Fibroblast of lung (primary cell): ENCODE measurements at regions not wholly inside any gene's neighbourhood (a gene's known extent, or its start where the extent isn't known, plus 50 kb on each side); places are given as distances from the start of the nearest gene placed in this dataset.
A peak's percentile ranks its signal among the peaks of the same experiment; 100 is the strongest.

ENCODE experiments used
- DNase-seq, 2 donors: peaks; one replicate each; pipeline versions ENCODE4 v3.0.0 to v3.0.0-alpha.2; 2010; ENCODE audit warnings: low read depth in 2 of 2
- H2AFZ ChIP-seq: 2 replicates; pipeline ENCODE4 v1.5.1; 2012; ENCODE audit warnings: low read length, control low read depth, inconsistent platforms
- H3K27ac ChIP-seq: 2 replicates; pipeline ENCODE4 v1.5.1; 2011; ENCODE audit warnings: low read length, control low read depth; ENCODE audit not compliant: insufficient read depth
- H3K27me3 ChIP-seq: 2 replicates; pipeline ENCODE4 v1.5.1; 2011; ENCODE audit warnings: mild to moderate bottlenecking, low read length; ENCODE audit not compliant: control insufficient read depth, insufficient read depth
- H3K36me3 ChIP-seq: 2 replicates; pipeline ENCODE4 v1.5.1; 2011; ENCODE audit warnings: low read length; ENCODE audit not compliant: control insufficient read depth, insufficient read depth
- H3K4me1 ChIP-seq: 2 replicates; pipeline ENCODE4 v1.5.1; 2011; ENCODE audit warnings: low read length; ENCODE audit not compliant: control insufficient read depth, insufficient read depth; ENCODE audit errors: extremely low read depth
- H3K4me2 ChIP-seq: 2 replicates; pipeline ENCODE4 v1.5.1; 2011; ENCODE audit warnings: low read length, control low read depth; ENCODE audit not compliant: insufficient read depth; ENCODE audit errors: extremely low read depth
- H3K4me3 ChIP-seq, 4 experiments: fragments of 200-600 bp in 1 of 4; sonication (generic) in 1 of 4; replicated peaks in 1 of 4; 2 replicates each; pipeline ENCODE4 v1.5.1; 2011 to 2016; ENCODE audit warnings: low read length in 4 of 4, low read depth in 3 of 4, mild to moderate bottlenecking in 3 of 4, control low read depth in 2 of 4, inconsistent platforms in 1 of 4, mixed read lengths in 1 of 4; ENCODE audit not compliant: insufficient read depth in 1 of 4; ENCODE audit errors: control extremely low read depth in 1 of 4
- H3K79me2 ChIP-seq: 2 replicates; pipeline ENCODE4 v1.5.1; 2012; ENCODE audit warnings: mild to moderate bottlenecking, low read length, inconsistent platforms; ENCODE audit not compliant: control insufficient read depth, insufficient read depth
- H3K9ac ChIP-seq: 2 replicates; pipeline ENCODE4 v1.5.1; 2011; ENCODE audit warnings: mild to moderate bottlenecking, low read length, control low read depth; ENCODE audit not compliant: insufficient read depth
- H3K9me3 ChIP-seq: 2 replicates; pipeline ENCODE4 v1.5.1; 2012; ENCODE audit warnings: low read depth, low read length; ENCODE audit not compliant: control insufficient read depth, insufficient read depth
- H4K20me1 ChIP-seq: 2 replicates; pipeline ENCODE4 v1.5.1; 2011; ENCODE audit warnings: low read length; ENCODE audit not compliant: control insufficient read depth, insufficient read depth; ENCODE audit errors: extremely low read depth
- EZH2 ChIP-seq: IDR thresholded peaks from 2 replicates; pipeline ENCODE4 v1.5.1; 2012; ENCODE audit warnings: low read length, control low read depth, mild to moderate bottlenecking; ENCODE audit errors: missing control alignments
- TF ChIP-seq, protein P1 (sequence below), 2 donors: IDR thresholded peaks in 1 of 2; conservative IDR thresholded peaks in 1 of 2; 1 replicate in 1 of 2; 2 replicates in 1 of 2; pipeline ENCODE4 v1.5.1; 2011 to 2012; ENCODE audit warnings: low read length in 2 of 2, control low read depth in 1 of 2, inconsistent platforms in 1 of 2, low read depth in 1 of 2, mild to moderate bottlenecking in 1 of 2

DNA sequence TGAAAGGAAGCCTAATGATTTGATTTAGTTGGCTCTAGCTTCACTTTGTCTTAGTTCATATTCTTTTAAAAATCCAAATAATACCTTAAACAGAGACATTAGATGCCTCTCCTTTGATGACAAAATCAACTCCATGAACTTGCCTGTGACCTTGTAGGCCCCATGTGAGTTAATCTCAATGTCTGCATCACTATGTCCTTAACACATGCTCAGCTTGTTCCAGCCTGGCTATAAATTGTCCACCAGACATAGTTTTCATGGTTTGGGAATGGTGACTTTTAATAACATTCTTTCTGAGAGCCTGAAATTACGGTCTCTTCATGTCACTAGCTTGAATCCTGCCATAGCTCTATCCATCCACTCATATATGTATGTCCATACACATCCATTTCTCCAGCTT lies 656.3 kb upstream of the IGFBP3 start:
- Histone ChIP-seq H3K4me2 (no peak overlapping the region), H3K27me3 (no peaks in the 10 kb centered on the region), H4K20me1 (no peaks in the 10 kb centered on the region), H3K79me2 (no peaks in the 10 kb centered on the region), H3K27ac (no peak overlapping the region), H2AFZ (no peak overlapping the region), H3K9ac (no peak overlapping the region), H3K36me3 (no peaks in the 10 kb centered on the region), H3K4me1 (no peaks in the 10 kb centered on the region), H3K9me3 (no peaks in the 10 kb centered on the region), H3K4me3 (no peak overlapping the region)
- DNase-seq = no peak
- TF ChIP-seq, protein P1, sequence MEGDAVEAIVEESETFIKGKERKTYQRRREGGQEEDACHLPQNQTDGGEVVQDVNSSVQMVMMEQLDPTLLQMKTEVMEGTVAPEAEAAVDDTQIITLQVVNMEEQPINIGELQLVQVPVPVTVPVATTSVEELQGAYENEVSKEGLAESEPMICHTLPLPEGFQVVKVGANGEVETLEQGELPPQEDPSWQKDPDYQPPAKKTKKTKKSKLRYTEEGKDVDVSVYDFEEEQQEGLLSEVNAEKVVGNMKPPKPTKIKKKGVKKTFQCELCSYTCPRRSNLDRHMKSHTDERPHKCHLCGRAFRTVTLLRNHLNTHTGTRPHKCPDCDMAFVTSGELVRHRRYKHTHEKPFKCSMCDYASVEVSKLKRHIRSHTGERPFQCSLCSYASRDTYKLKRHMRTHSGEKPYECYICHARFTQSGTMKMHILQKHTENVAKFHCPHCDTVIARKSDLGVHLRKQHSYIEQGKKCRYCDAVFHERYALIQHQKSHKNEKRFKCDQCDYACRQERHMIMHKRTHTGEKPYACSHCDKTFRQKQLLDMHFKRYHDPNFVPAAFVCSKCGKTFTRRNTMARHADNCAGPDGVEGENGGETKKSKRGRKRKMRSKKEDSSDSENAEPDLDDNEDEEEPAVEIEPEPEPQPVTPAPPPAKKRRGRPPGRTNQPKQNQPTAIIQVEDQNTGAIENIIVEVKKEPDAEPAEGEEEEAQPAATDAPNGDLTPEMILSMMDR (conservative IDR thresholded peaks at IDR 0.05 in 1 of 2, IDR thresholded peaks at IDR 0.05 in 1 of 2; ENCODE audit: low read depth in 1 of 2, low read length in 2 of 2) = no peak
- no peak for TF ChIP-seq EZH2

- Histone ChIP-seq H3K27me3 (no peaks in the 10 kb centered on the region), H3K4me2 (no peak overlapping the region), H3K9ac (no peak overlapping the region), H3K9me3 (no peaks in the 10 kb centered on the region), H3K79me2 (no peaks in the 10 kb centered on the region), H3K4me3 (no peak overlapping the region), H2AFZ (no peak overlapping the region), H3K27ac (no peak overlapping the region), H3K4me1 (no peaks in the 10 kb centered on the region), H4K20me1 (no peaks in the 10 kb centered on the region), H3K36me3 (no peaks in the 10 kb centered on the region)
- DNase-seq = peak in 1 of 2 donors; percentile 80
- TF ChIP-seq, protein P1 (conservative IDR thresholded peaks at IDR 0.05 in 1 of 2, IDR thresholded peaks at IDR 0.05 in 1 of 2; ENCODE audit: low read depth in 1 of 2, low read length in 2 of 2) = no peak
- TF ChIP-seq EZH2 = no peak
Observed at GRCh38 chr7:46576950-46577349, 655.9 kb upstream of the IGFBP3 start.

GRCh38 chr7:46572691-46573090 lies 651.6 kb upstream of the IGFBP3 start:
- TF ChIP-seq, protein P1 (conservative IDR thresholded peaks at IDR 0.05 in 1 of 2, IDR thresholded peaks at IDR 0.05 in 1 of 2; ENCODE audit: low read depth in 1 of 2, low read length in 2 of 2) = no peak
- no peak for TF ChIP-seq EZH2
- H3K27ac ChIP-seq = no peak overlapping the region
- no peaks in the 10 kb centered on the region for H3K79me2 ChIP-seq
- H4K20me1 ChIP-seq = no peaks in the 10 kb centered on the region
- no peak overlapping the region for H3K9ac ChIP-seq
- H2AFZ ChIP-seq = no peak overlapping the region
- no peak for DNase-seq
- H3K27me3 ChIP-seq = no peaks in the 10 kb centered on the region
- H3K4me3 ChIP-seq = no peak overlapping the region
- H3K36me3 ChIP-seq = no peaks in the 10 kb centered on the region
- H3K9me3 ChIP-seq = no peaks in the 10 kb centered on the region
- no peak overlapping the region for H3K4me2 ChIP-seq
- H3K4me1 ChIP-seq = no peaks in the 10 kb centered on the region
